ENCODE measurements at regions not wholly inside any gene's neighbourhood (a gene's known extent, or its start where the extent isn't known, plus 50 kb on each side); places are given as distances from the start of the nearest gene placed in this dataset.

DNA sequence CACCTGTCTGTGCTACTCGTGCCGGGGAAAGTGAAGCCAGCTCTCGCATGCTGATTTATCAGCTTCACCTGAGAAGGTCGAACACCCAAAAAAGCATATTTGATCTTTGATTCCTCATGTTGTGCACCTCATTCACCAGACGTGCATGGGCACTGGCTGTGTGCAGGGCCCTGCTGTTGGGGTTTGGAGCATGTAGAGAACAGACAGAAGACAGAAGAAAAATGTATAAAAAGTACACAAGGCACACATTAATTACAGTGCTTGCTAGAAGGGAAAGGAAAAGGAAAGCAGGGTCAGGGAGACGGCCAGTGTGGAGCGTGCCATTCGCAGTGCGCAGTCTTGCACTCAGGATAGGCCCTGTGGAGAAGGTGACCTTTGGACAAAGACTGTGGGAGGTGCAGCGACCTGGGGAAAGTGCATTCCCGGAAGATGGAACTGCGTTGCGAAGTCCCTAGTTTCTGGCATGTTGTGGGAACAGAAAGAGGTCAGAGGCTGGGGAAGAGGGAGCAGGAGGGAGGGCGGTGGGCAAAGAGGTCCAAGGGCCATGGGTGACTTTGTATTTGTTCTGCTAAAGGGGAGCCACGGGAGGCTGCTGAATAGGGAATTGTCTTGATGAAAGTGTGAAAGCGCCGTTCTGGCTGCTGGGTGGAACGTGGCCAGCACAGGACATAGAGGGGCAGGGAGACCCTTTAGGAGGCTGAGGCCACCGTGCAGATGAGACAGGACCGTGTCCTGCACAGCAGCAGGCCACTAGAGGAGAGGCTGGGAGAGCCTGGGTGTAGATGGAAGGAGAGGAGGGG, 232.8 kb downstream of the GLRX3 start:
- no peak overlapping the region for H3K4me3 ChIP-seq (ENCODE audit: low read depth, low read length)
- no peak for TF ChIP-seq CTCF (IDR thresholded peaks at IDR 0.05; ENCODE audit: insufficient read depth, low read length, missing control alignments)
- no peak for DNase-seq (ENCODE audit: low read depth, low spot score)
- ChIA-PET CTCF (no interaction called here), POLR2A (no interaction called here)

DNA sequence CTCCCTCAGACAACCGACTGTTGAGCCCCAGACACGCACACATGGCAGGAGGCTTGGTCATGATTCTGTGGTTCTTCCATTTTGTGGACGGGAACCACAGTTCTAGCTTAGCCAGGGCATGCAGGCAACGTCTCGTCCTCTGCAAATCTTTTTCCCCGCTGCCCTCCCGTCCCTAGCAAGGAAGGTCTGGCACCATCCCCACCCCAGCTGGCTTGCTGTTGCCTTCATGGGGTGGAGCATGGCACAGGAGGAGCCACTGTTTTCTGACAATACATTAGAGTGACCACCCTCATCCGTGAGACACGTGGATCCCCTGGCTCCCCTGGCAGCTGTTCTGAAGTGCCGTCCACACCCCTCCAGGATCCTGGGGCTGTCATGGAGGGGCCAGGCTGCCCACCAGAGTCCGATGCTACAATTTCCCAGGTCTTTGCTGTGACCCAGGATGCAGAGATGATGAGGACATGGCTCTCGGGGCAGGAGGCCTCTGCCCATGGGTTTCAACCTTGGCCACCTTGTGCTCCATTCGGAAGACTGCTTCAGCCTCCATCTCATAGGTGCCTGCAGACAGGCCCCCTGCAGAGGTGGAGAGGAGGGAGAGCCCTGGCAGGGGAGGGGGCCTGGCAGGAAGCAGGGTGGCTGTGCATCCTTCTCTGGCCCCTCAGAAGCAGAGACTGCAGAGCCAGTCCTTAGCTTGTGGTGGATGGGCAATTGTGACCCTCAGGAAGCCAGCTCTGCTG, 233.6 kb downstream of the GLRX3 start:
- ChIA-PET POLR2A (no interaction called here), CTCF (no interaction called here)
- DNase-seq (ENCODE audit: low read depth, low spot score) = no peak
- no peak overlapping the region for H3K4me3 ChIP-seq (ENCODE audit: low read depth, low read length)
- TF ChIP-seq CTCF (IDR thresholded peaks at IDR 0.05; ENCODE audit: insufficient read depth, low read length, missing control alignments) = no peak

GRCh38 chr10:130370721-130371120, 234.5 kb downstream of the GLRX3 start:
- TF ChIP-seq CTCF (IDR thresholded peaks at IDR 0.05; ENCODE audit: insufficient read depth, low read length, missing control alignments) = no peak
- ChIA-PET CTCF (no interaction called here), POLR2A (no interaction called here)
- H3K4me3 ChIP-seq (ENCODE audit: low read depth, low read length) = no peak overlapping the region
- no peak for DNase-seq (ENCODE audit: low read depth, low spot score)

DNA sequence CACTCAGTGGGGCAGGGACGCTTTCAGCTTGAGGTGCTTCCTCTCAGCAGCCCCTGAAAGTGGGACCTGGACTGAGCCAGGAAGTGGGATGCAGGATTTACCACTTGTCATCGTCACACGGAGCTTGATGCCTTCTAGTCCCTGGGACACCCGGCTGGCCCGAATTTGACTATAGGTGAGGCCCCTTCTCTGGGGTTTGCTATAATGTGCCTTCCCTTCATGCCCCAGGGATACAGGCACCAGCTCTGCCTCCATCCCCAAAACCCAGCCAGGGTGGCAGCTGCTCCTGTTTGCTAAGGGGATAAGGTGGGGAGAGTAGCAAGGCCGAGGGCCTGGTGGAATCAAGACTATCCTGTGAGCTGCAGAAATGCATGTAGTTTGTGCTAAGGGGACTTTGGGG, 235.0 kb downstream of the GLRX3 start:
- no peak for DNase-seq (ENCODE audit: low read depth, low spot score)
- ChIA-PET CTCF (no interaction called here), POLR2A (no interaction called here)
- no peak for TF ChIP-seq CTCF (IDR thresholded peaks at IDR 0.05; ENCODE audit: insufficient read depth, low read length, missing control alignments)
- no peak overlapping the region for H3K4me3 ChIP-seq (ENCODE audit: low read depth, low read length)

DNA sequence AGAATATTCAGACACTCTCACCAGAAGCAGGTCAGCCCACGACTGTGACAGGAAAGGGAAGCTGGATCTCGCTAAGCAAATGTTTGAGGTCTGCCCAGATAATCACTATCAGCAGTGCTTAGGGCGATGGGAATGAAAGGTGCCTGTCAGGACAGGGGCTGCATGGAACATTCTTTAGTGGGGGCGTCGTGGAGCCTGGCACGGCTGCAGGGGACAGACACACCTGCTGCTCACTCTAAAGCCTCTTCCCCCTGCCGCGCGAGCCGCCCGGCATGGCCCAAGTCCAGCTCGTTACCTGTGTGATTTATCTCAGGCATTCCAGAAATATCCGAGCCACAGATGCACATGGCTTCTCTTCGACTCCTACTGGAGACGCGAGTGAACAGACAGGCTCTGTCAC, 235.5 kb downstream of the GLRX3 start:
- ChIA-PET CTCF (no interaction called here), POLR2A (no interaction called here)
- no peak overlapping the region for H3K4me3 ChIP-seq (ENCODE audit: low read depth, low read length)
- DNase-seq (ENCODE audit: low read depth, low spot score) = no peak
- TF ChIP-seq CTCF (IDR thresholded peaks at IDR 0.05; ENCODE audit: insufficient read depth, low read length, missing control alignments) = no peak

- CTCF ChIA-PET = no interaction called here
Measured at GRCh38 chr10:130372222-130372621, 236.0 kb downstream of the GLRX3 start.

More at GRCh38 chr10:130372222-130372621, 236.0 kb downstream of the GLRX3 start:
- no peak overlapping the region for H3K4me3 ChIP-seq (ENCODE audit: low read depth, low read length)
- no peak for DNase-seq (ENCODE audit: low read depth, low spot score)
- TF ChIP-seq CTCF (IDR thresholded peaks at IDR 0.05; ENCODE audit: insufficient read depth, low read length, missing control alignments) = no peak
- POLR2A ChIA-PET = no interaction called here
